H9 (cell line): ENCODE measurements at regions not wholly inside any gene's neighbourhood (a gene's known extent, or its start where the extent isn't known, plus 50 kb on each side); places are given as distances from the start of the nearest gene placed in this dataset.

Experiments
- DNase-seq: peaks from one replicate; pipeline ENCODE4 v3.0.0-alpha.2; 2017
- H2AFZ ChIP-seq: one replicate; pipeline ENCODE4 v1.6.1; 2013; ENCODE audit warnings: mild to moderate bottlenecking, low read length, control low read depth, moderate library complexity
- H2AK5ac ChIP-seq: 2 replicates; pipeline ENCODE4 v1.6.1; 2013; ENCODE audit warnings: low read length, control low read depth, mixed read lengths; ENCODE audit not compliant: insufficient read length
- H2BK120ac ChIP-seq: one replicate; pipeline ENCODE4 v1.6.1; 2013; ENCODE audit warnings: low read depth, mild to moderate bottlenecking, low read length, control low read depth, inconsistent platforms; ENCODE audit not compliant: poor library complexity, severe bottlenecking
- H2BK12ac ChIP-seq: 2 replicates; pipeline ENCODE4 v1.6.1; 2013; ENCODE audit warnings: low read length, control low read depth, mixed read lengths, low read depth; ENCODE audit not compliant: insufficient read length
- H2BK15ac ChIP-seq: 2 replicates; pipeline ENCODE4 v1.6.1; 2013; ENCODE audit warnings: low read depth, low read length, control low read depth
- H2BK20ac ChIP-seq: one replicate; pipeline ENCODE4 v1.6.1; 2013; ENCODE audit warnings: low read depth, mild to moderate bottlenecking, low read length, control low read depth, inconsistent platforms; ENCODE audit not compliant: poor library complexity, severe bottlenecking
- H2BK5ac ChIP-seq: 2 replicates; pipeline ENCODE4 v1.6.1; 2013; ENCODE audit warnings: low read length, control low read depth, mixed read lengths; ENCODE audit not compliant: insufficient read length
- H3K14ac ChIP-seq: 2 replicates; pipeline ENCODE4 v1.6.1; 2013; ENCODE audit warnings: low read length, control low read depth; ENCODE audit not compliant: insufficient read depth
- H3K18ac ChIP-seq: 2 replicates; pipeline ENCODE4 v1.6.1; 2013; ENCODE audit warnings: low read depth, mild to moderate bottlenecking, mixed read lengths, low read length, control low read depth; ENCODE audit not compliant: insufficient read length
- H3K23ac ChIP-seq: 2 replicates; pipeline ENCODE4 v1.6.1; 2013; ENCODE audit warnings: low read length, control low read depth, mixed read lengths, low read depth; ENCODE audit not compliant: insufficient read length
- H3K23me2 ChIP-seq: 2 replicates; pipeline ENCODE4 v1.6.1; 2013; ENCODE audit warnings: low read depth, mild to moderate bottlenecking, mixed read lengths, low read length, control low read depth; ENCODE audit not compliant: insufficient read length, poor library complexity, severe bottlenecking
- H3K27ac ChIP-seq: 2 replicates; pipeline ENCODE4 v1.5.1; 2013; ENCODE audit warnings: low read length, control low read depth, mixed read lengths, low read depth; ENCODE audit not compliant: insufficient read length
- H3K27me3 ChIP-seq: 2 replicates; pipeline ENCODE4 v1.6.1; 2013; ENCODE audit warnings: low read length, control low read depth, inconsistent platforms; ENCODE audit not compliant: insufficient read depth
- H3K4ac ChIP-seq: 2 replicates; pipeline ENCODE4 v1.6.1; 2013; ENCODE audit warnings: low read depth, mild to moderate bottlenecking, control low read depth, inconsistent platforms, low read length, moderate library complexity
- H3K4me1 ChIP-seq: 2 replicates; pipeline ENCODE4 v1.6.1; 2013; ENCODE audit warnings: low read length, control low read depth, inconsistent platforms; ENCODE audit not compliant: insufficient read depth
- H3K4me2 ChIP-seq: 2 replicates; pipeline ENCODE4 v1.6.1; 2013; ENCODE audit warnings: low read length, control low read depth, mixed read lengths; ENCODE audit not compliant: insufficient read length, insufficient read depth
- H3K56ac ChIP-seq: 2 replicates; pipeline ENCODE4 v1.6.1; 2013; ENCODE audit warnings: low read depth, mild to moderate bottlenecking, mixed read lengths, low read length, control low read depth; ENCODE audit not compliant: insufficient read length
- H3K79me1 ChIP-seq: 2 replicates; pipeline ENCODE4 v1.6.1; 2013; ENCODE audit warnings: low read depth, mild to moderate bottlenecking, moderate library complexity, low read length, control low read depth, inconsistent platforms; ENCODE audit not compliant: insufficient read depth, poor library complexity, severe bottlenecking
- H3K79me2 ChIP-seq: 2 replicates; pipeline ENCODE4 v1.6.1; 2013; ENCODE audit warnings: low read length, control low read depth, inconsistent platforms; ENCODE audit not compliant: insufficient read depth
- H3K9ac ChIP-seq: 2 replicates; pipeline ENCODE4 v1.6.1; 2013; ENCODE audit warnings: low read length, control low read depth, mixed read lengths; ENCODE audit not compliant: insufficient read length; ENCODE audit errors: extremely low read depth
- H3K9me3 ChIP-seq: one replicate; pipeline ENCODE4 v1.6.1; 2013; ENCODE audit warnings: low read depth, low read length, inconsistent platforms; ENCODE audit not compliant: control insufficient read depth
- H3T11ph ChIP-seq: one replicate; pipeline ENCODE4 v1.6.1; 2013; ENCODE audit warnings: mild to moderate bottlenecking, low read length, control low read depth, inconsistent platforms
- H4K20me1 ChIP-seq: one replicate; pipeline ENCODE4 v1.6.1; 2013; ENCODE audit not compliant: control insufficient read depth, insufficient read length, insufficient read depth
- H4K5ac ChIP-seq: 2 replicates; pipeline ENCODE4 v1.6.1; 2013; ENCODE audit warnings: low read depth, mild to moderate bottlenecking, mixed read lengths, low read length, control low read depth; ENCODE audit not compliant: insufficient read length
- H4K8ac ChIP-seq: replicated peaks from 2 replicates; pipeline ENCODE4 v1.6.1; 2013; ENCODE audit warnings: low read length, control low read depth, mixed read lengths, low read depth; ENCODE audit not compliant: insufficient read length
- H4K91ac ChIP-seq: 2 replicates; pipeline ENCODE4 v1.6.1; 2013; ENCODE audit warnings: low read depth, mild to moderate bottlenecking, moderate library complexity, mixed read lengths, low read length, control low read depth; ENCODE audit not compliant: insufficient read length
- H3K27ac Mint-ChIP-seq, 3 experiments: 2 replicates in 2 of 3; 3 replicates in 1 of 3; pipeline ENCODE4 v1.8.0; 2020 to 2021; ENCODE audit warnings: mixed read lengths in 3 of 3, mild to moderate bottlenecking in 1 of 3, moderate library complexity in 1 of 3
- H3K27me3 Mint-ChIP-seq: 2 replicates; pipeline ENCODE4 v1.8.0; 2021; ENCODE audit warnings: low read depth, mild to moderate bottlenecking, moderate library complexity, mixed read lengths
- H3K36me3 Mint-ChIP-seq, 3 experiments: 2 replicates in 2 of 3; 3 replicates in 1 of 3; pipeline ENCODE4 v1.8.0; 2020 to 2021; ENCODE audit warnings: low read depth in 3 of 3, mixed read lengths in 3 of 3; ENCODE audit not compliant: insufficient read depth in 1 of 3
- H3K4me1 Mint-ChIP-seq, 2 experiments: 2 replicates each; pipeline ENCODE4 v1.8.0; 2020; ENCODE audit warnings: mixed read lengths in 2 of 2
- H3K4me3 Mint-ChIP-seq, 2 experiments: 2 replicates in 1 of 2; 3 replicates in 1 of 2; pipeline ENCODE4 v1.8.0; 2020 to 2021; ENCODE audit warnings: mild to moderate bottlenecking in 2 of 2, mixed read lengths in 2 of 2, moderate library complexity in 1 of 2
- H3K9me3 Mint-ChIP-seq, 2 experiments: 2 replicates in 1 of 2; 3 replicates in 1 of 2; pipeline ENCODE4 v1.8.0; 2020; ENCODE audit warnings: mild to moderate bottlenecking in 2 of 2, mixed read lengths in 2 of 2, moderate library complexity in 1 of 2
- WGBS: extraction: QIAGEN DNeasy Blood & Tissue Kit; methylation state at CpG from one replicate; pipeline ENCODE4 v1.1.7; 2013; ENCODE audit warnings: missing lambda C conversion rate, low lambda C conversion rate, mixed read lengths; ENCODE audit not compliant: insufficient read length; ENCODE audit errors: extremely low coverage; 5-methylcytosine and 5-hydroxymethylcytosine counted together
- TF ChIP-seq, protein P1 (sequence below): fragments of 200-600 bp; sonication (generic); conservative IDR thresholded peaks from 3 replicates; pipeline ENCODE4 v1.8.0; 2021; ENCODE audit warnings: antibody characterized with exemption, mild to moderate bottlenecking

DNA sequence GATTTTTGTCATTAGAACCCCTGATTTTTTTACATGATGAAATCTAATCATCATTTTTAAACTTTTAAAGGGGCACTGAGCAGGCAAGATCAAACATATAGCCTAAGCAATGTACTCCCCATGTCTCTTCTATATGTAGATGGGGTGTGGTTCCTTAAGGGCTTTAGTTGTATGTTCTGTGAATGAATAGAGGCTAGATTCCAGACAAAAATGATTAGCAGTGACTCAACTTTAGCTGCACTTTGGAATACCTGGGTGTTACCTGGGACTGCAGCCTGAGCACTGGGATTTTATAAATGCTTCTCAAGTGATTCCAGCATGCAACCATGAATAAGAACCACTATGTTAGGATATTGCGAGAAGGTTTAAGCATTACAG is 256.7 kb upstream of the PLEKHG7 start:
- H3T11ph ChIP-seq = no peak overlapping the region
- no peaks in the 10 kb centered on the region for H4K20me1 ChIP-seq
- H3K4me3 Mint-ChIP-seq = no peak overlapping the region
- no peaks in the 10 kb centered on the region for H3K9me3 ChIP-seq
- no peaks in the 10 kb centered on the region for H3K79me2 ChIP-seq
- H3K4me1 Mint-ChIP-seq = no peaks in the 10 kb centered on the region
- H3K56ac ChIP-seq = no peak overlapping the region
- H3K23me2 ChIP-seq = no peaks in the 10 kb centered on the region
- H4K5ac ChIP-seq = no peak overlapping the region
- H3K4me2 ChIP-seq = no peak overlapping the region
- H3K14ac ChIP-seq = no peak overlapping the region
- H2AFZ ChIP-seq = no peak overlapping the region
- H2BK15ac ChIP-seq = no peak overlapping the region
- H4K8ac ChIP-seq = no peak overlapping the region
- no peak overlapping the region for H2BK20ac ChIP-seq
- TF ChIP-seq, protein P1, sequence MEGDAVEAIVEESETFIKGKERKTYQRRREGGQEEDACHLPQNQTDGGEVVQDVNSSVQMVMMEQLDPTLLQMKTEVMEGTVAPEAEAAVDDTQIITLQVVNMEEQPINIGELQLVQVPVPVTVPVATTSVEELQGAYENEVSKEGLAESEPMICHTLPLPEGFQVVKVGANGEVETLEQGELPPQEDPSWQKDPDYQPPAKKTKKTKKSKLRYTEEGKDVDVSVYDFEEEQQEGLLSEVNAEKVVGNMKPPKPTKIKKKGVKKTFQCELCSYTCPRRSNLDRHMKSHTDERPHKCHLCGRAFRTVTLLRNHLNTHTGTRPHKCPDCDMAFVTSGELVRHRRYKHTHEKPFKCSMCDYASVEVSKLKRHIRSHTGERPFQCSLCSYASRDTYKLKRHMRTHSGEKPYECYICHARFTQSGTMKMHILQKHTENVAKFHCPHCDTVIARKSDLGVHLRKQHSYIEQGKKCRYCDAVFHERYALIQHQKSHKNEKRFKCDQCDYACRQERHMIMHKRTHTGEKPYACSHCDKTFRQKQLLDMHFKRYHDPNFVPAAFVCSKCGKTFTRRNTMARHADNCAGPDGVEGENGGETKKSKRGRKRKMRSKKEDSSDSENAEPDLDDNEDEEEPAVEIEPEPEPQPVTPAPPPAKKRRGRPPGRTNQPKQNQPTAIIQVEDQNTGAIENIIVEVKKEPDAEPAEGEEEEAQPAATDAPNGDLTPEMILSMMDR = no peak
- H2BK5ac ChIP-seq = no peak overlapping the region
- H2BK120ac ChIP-seq = no peak overlapping the region
- H3K27ac Mint-ChIP-seq = no peak overlapping the region
- H4K91ac ChIP-seq = no peak overlapping the region
- no peak overlapping the region for H3K23ac ChIP-seq
- no CpG with 5 or more reads among the region's 1 CpG for WGBS
- H2BK12ac ChIP-seq = no peak overlapping the region
- no peak overlapping the region for H3K18ac ChIP-seq
- H3K36me3 Mint-ChIP-seq = peaks cover 0 to 2% (median 0%) of the 10 kb centered on the region in 3 experiments; a peak in 1 of 7 replicates
- no peaks in the 10 kb centered on the region for H3K4me1 ChIP-seq
- H3K9me3 Mint-ChIP-seq = peaks cover 0 to 4% of the 10 kb centered on the region in 2 experiments; a peak in 2 of 5 replicates
- no peak for DNase-seq
- no peak overlapping the region for H3K27ac ChIP-seq
- H3K27me3 Mint-ChIP-seq = no peaks in the 10 kb centered on the region
- H3K4ac ChIP-seq = no peak overlapping the region
- no peaks in the 10 kb centered on the region for H3K27me3 ChIP-seq
- no peaks in the 10 kb centered on the region for H3K79me1 ChIP-seq
- no peak overlapping the region for H3K9ac ChIP-seq
- no peak overlapping the region for H2AK5ac ChIP-seq
